ENCODE measurements at regions not wholly inside any gene's neighbourhood (a gene's known extent, or its start where the extent isn't known, plus 50 kb on each side); places are given as distances from the start of the nearest gene placed in this dataset.

GRCh38 chr1:208921259-208921658, 662.3 kb upstream of the CAMK1G start:
- no peaks in the 10 kb centered on the region for H3K27me3 ChIP-seq (ENCODE audit: control insufficient read depth in 5 of 5, insufficient read depth in 4 of 5, low read length in 5 of 5)
- H3K4me3 ChIP-seq (ENCODE audit: low read depth in 1 of 5, low read length in 5 of 5), result no peak overlapping the region
- H3K27ac ChIP-seq (ENCODE audit: low read depth, low read length), result no peak overlapping the region
- H3K36me3 ChIP-seq (ENCODE audit: control insufficient read depth in 5 of 5, insufficient read depth in 5 of 5, low read length in 5 of 5), result no peaks in the 10 kb centered on the region
- H3K4me1 ChIP-seq (ENCODE audit: control insufficient read depth in 5 of 5, insufficient read depth in 5 of 5, low read length in 5 of 5), result no peaks in the 10 kb centered on the region
- H3K9ac ChIP-seq (ENCODE audit: low read length in 5 of 5), result no peak overlapping the region
- H3K9me3 ChIP-seq (ENCODE audit: control insufficient read depth in 5 of 5, low read length in 5 of 5), result no peaks in the 10 kb centered on the region

DNA sequence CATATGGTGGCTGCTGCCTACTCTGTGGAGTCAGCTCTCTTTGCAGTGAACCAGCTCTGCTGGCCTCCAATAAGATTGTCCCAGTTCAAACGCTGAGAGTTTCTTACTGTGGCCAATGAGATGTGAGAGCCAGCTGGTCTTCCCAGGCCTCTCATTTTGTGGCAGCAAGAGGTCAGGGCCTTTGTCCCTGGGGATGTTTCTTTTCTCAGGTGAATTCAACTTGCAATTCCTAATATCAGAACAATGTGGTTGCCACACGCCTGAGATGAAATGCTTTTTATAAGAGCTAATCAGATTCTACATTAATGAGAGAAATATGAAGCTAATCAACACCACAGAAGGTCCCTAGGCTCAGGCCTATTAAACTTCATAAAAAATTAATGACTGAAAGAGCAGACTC, 660.1 kb upstream of the CAMK1G start:
- H3K27ac ChIP-seq (ENCODE audit: low read depth, low read length), result no peak overlapping the region
- no peaks in the 10 kb centered on the region for H3K27me3 ChIP-seq (ENCODE audit: control insufficient read depth in 5 of 5, insufficient read depth in 4 of 5, low read length in 5 of 5)
- no peaks in the 10 kb centered on the region for H3K9me3 ChIP-seq (ENCODE audit: control insufficient read depth in 5 of 5, low read length in 5 of 5)
- H3K4me3 ChIP-seq (ENCODE audit: low read depth in 1 of 5, low read length in 5 of 5), result no peak overlapping the region
- no peaks in the 10 kb centered on the region for H3K4me1 ChIP-seq (ENCODE audit: control insufficient read depth in 5 of 5, insufficient read depth in 5 of 5, low read length in 5 of 5)
- no peaks in the 10 kb centered on the region for H3K36me3 ChIP-seq (ENCODE audit: control insufficient read depth in 5 of 5, insufficient read depth in 5 of 5, low read length in 5 of 5)
- no peak overlapping the region for H3K9ac ChIP-seq (ENCODE audit: low read length in 5 of 5)

GRCh38 chr1:208923946-208924720, 659.4 kb upstream of the CAMK1G start:
- no peak overlapping the region for H3K4me3 ChIP-seq (ENCODE audit: low read depth in 1 of 5, low read length in 5 of 5)

GRCh38 chr1:208924928-208925327, 658.6 kb upstream of the CAMK1G start:
- Histone ChIP-seq H3K27me3 (ENCODE audit: control insufficient read depth in 5 of 5, insufficient read depth in 4 of 5, low read length in 5 of 5) (no peaks in the 10 kb centered on the region), H3K27ac (ENCODE audit: low read depth, low read length) (no peak overlapping the region), H3K9ac (ENCODE audit: low read length in 5 of 5) (no peak overlapping the region), H3K9me3 (ENCODE audit: control insufficient read depth in 5 of 5, low read length in 5 of 5) (no peaks in the 10 kb centered on the region), H3K36me3 (ENCODE audit: control insufficient read depth in 5 of 5, insufficient read depth in 5 of 5, low read length in 5 of 5) (no peaks in the 10 kb centered on the region), H3K4me3 (ENCODE audit: low read depth in 1 of 5, low read length in 5 of 5) (no peak overlapping the region), H3K4me1 (ENCODE audit: control insufficient read depth in 5 of 5, insufficient read depth in 5 of 5, low read length in 5 of 5) (peaks cover 0 to 3% (median 0%) of the 10 kb centered on the region in 5 donors)

More at GRCh38 chr1:208923946-208924720, 659.4 kb upstream of the CAMK1G start:
- H3K36me3 ChIP-seq (ENCODE audit: control insufficient read depth in 5 of 5, insufficient read depth in 5 of 5, low read length in 5 of 5), result no peaks in the 10 kb centered on the region
- H3K27me3 ChIP-seq (ENCODE audit: control insufficient read depth in 5 of 5, insufficient read depth in 4 of 5, low read length in 5 of 5), result no peaks in the 10 kb centered on the region
- H3K27ac ChIP-seq (ENCODE audit: low read depth, low read length), result no peak overlapping the region
- no peaks in the 10 kb centered on the region for H3K9me3 ChIP-seq (ENCODE audit: control insufficient read depth in 5 of 5, low read length in 5 of 5)
- peaks cover 0 to 3% (median 0%) of the 10 kb centered on the region in 5 donors for H3K4me1 ChIP-seq (ENCODE audit: control insufficient read depth in 5 of 5, insufficient read depth in 5 of 5, low read length in 5 of 5)
- H3K9ac ChIP-seq (ENCODE audit: low read length in 5 of 5), result no peak overlapping the region

DNA sequence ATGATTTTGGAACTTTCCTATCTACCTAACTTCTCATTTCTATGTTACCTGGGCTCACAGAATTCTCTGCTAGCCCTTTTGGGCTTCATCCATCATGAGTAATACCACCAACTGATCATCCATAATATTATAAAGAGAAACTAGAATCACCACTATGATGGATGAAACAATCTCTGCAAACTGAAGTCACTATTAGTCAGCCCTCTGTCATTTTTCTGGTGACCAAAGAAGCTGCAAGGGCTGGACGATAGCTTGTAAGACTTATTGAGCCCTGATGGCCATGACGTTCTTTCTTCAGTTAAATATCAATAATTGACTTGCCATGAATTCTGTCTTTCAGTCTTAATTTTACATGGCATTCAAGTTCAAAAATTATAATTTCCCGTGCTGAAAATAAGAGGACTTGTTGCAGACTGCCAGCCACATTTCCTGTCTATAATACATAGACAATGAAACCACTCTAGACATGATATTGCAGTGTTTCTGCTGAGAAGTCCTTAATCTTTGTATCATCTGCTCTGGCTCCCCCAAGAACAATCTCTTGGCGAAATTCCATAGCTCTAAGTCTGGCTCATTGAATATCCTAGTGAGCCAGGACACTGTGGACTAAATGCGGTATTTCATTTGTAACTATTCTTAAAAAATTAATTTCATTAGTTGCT, 655.0 kb upstream of the CAMK1G start:
- Histone ChIP-seq H3K36me3 (ENCODE audit: control insufficient read depth in 5 of 5, insufficient read depth in 5 of 5, low read length in 5 of 5) (no peaks in the 10 kb centered on the region), H3K27me3 (ENCODE audit: control insufficient read depth in 5 of 5, insufficient read depth in 4 of 5, low read length in 5 of 5) (no peaks in the 10 kb centered on the region), H3K4me1 (ENCODE audit: control insufficient read depth in 5 of 5, insufficient read depth in 5 of 5, low read length in 5 of 5) (peaks cover 0 to 3% (median 0%) of the 10 kb centered on the region in 5 donors), H3K9me3 (ENCODE audit: control insufficient read depth in 5 of 5, low read length in 5 of 5) (no peaks in the 10 kb centered on the region), H3K9ac (ENCODE audit: low read length in 5 of 5) (no peak overlapping the region), H3K4me3 (ENCODE audit: low read depth in 1 of 5, low read length in 5 of 5) (no peak overlapping the region), H3K27ac (ENCODE audit: low read depth, low read length) (no peak overlapping the region)

DNA sequence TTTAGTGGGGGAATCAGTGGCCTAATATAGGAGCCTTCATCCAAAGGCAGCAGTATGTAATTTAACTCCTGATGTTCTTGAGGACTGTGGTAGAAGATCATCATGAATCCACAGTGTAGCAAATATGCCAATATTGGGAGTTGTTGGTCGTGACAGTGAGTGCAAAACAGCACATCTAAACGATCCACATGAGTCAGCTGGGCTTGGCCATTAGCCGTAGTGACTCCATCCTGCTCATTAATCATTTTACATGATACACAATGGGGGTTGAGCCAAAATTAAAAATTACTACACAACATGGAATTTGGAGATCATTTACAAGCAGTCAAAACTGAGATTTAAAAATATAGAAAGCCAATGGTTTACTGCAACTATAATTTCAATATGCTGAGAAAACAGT, 653.9 kb upstream of the CAMK1G start:
- Histone ChIP-seq H3K9me3 (ENCODE audit: control insufficient read depth in 5 of 5, low read length in 5 of 5) (no peaks in the 10 kb centered on the region), H3K27me3 (ENCODE audit: control insufficient read depth in 5 of 5, insufficient read depth in 4 of 5, low read length in 5 of 5) (no peaks in the 10 kb centered on the region), H3K36me3 (ENCODE audit: control insufficient read depth in 5 of 5, insufficient read depth in 5 of 5, low read length in 5 of 5) (no peaks in the 10 kb centered on the region), H3K4me1 (ENCODE audit: control insufficient read depth in 5 of 5, insufficient read depth in 5 of 5, low read length in 5 of 5) (peaks cover 0 to 3% (median 0%) of the 10 kb centered on the region in 5 donors), H3K9ac (ENCODE audit: low read length in 5 of 5) (no peak overlapping the region), H3K4me3 (ENCODE audit: low read depth in 1 of 5, low read length in 5 of 5) (no peak overlapping the region), H3K27ac (ENCODE audit: low read depth, low read length) (no peak overlapping the region)

DNA sequence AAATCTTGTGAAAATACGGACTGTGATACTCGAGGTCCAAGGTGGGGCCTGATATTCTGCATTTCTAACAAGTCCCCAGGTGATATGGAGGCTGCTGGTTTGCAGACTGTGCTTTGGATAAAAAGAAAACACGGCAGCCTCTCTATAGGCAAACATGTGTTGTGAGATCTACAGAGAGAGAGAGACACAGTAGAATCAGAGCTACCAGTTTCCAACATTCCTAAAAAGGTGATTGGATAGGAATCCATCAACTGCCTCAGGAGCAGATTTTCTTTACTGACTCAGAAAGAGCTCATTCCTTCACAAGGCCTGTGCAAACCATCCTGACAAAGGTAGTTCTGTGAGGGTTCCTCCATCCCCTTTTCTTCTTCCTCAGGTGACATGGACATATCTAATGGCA, 651.6 kb upstream of the CAMK1G start:
- H3K4me3 ChIP-seq (ENCODE audit: low read depth in 1 of 5, low read length in 5 of 5), result no peak overlapping the region
- no peak overlapping the region for H3K27ac ChIP-seq (ENCODE audit: low read depth, low read length)
- H3K9me3 ChIP-seq (ENCODE audit: control insufficient read depth in 5 of 5, low read length in 5 of 5), result no peaks in the 10 kb centered on the region
- no peaks in the 10 kb centered on the region for H3K36me3 ChIP-seq (ENCODE audit: control insufficient read depth in 5 of 5, insufficient read depth in 5 of 5, low read length in 5 of 5)
- peaks cover 0 to 3% (median 0%) of the 10 kb centered on the region in 5 donors for H3K4me1 ChIP-seq (ENCODE audit: control insufficient read depth in 5 of 5, insufficient read depth in 5 of 5, low read length in 5 of 5)
- H3K9ac ChIP-seq (ENCODE audit: low read length in 5 of 5), result no peak overlapping the region
- H3K27me3 ChIP-seq (ENCODE audit: control insufficient read depth in 5 of 5, insufficient read depth in 4 of 5, low read length in 5 of 5), result no peaks in the 10 kb centered on the region

- Histone ChIP-seq H3K27ac (ENCODE audit: low read depth, low read length) (no peak overlapping the region), H3K36me3 (ENCODE audit: control insufficient read depth in 5 of 5, insufficient read depth in 5 of 5, low read length in 5 of 5) (no peaks in the 10 kb centered on the region), H3K27me3 (ENCODE audit: control insufficient read depth in 5 of 5, insufficient read depth in 4 of 5, low read length in 5 of 5) (no peaks in the 10 kb centered on the region), H3K9me3 (ENCODE audit: control insufficient read depth in 5 of 5, low read length in 5 of 5) (no peaks in the 10 kb centered on the region), H3K9ac (ENCODE audit: low read length in 5 of 5) (no peak overlapping the region), H3K4me3 (ENCODE audit: low read depth in 1 of 5, low read length in 5 of 5) (no peak overlapping the region), H3K4me1 (ENCODE audit: control insufficient read depth in 5 of 5, insufficient read depth in 5 of 5, low read length in 5 of 5) (no peaks in the 10 kb centered on the region)
Measured at GRCh38 chr1:208933984-208934525, 649.5 kb upstream of the CAMK1G start.

- Histone ChIP-seq H3K36me3 (ENCODE audit: control insufficient read depth in 5 of 5, insufficient read depth in 5 of 5, low read length in 5 of 5) (no peaks in the 10 kb centered on the region), H3K27me3 (ENCODE audit: control insufficient read depth in 5 of 5, insufficient read depth in 4 of 5, low read length in 5 of 5) (no peaks in the 10 kb centered on the region), H3K27ac (ENCODE audit: low read depth, low read length) (no peak overlapping the region), H3K4me1 (ENCODE audit: control insufficient read depth in 5 of 5, insufficient read depth in 5 of 5, low read length in 5 of 5) (no peaks in the 10 kb centered on the region), H3K9me3 (ENCODE audit: control insufficient read depth in 5 of 5, low read length in 5 of 5) (no peaks in the 10 kb centered on the region), H3K9ac (ENCODE audit: low read length in 5 of 5) (no peak overlapping the region), H3K4me3 (ENCODE audit: low read depth in 1 of 5, low read length in 5 of 5) (no peak overlapping the region)
Measured at GRCh38 chr1:208934933-208935332, 648.6 kb upstream of the CAMK1G start.

DNA sequence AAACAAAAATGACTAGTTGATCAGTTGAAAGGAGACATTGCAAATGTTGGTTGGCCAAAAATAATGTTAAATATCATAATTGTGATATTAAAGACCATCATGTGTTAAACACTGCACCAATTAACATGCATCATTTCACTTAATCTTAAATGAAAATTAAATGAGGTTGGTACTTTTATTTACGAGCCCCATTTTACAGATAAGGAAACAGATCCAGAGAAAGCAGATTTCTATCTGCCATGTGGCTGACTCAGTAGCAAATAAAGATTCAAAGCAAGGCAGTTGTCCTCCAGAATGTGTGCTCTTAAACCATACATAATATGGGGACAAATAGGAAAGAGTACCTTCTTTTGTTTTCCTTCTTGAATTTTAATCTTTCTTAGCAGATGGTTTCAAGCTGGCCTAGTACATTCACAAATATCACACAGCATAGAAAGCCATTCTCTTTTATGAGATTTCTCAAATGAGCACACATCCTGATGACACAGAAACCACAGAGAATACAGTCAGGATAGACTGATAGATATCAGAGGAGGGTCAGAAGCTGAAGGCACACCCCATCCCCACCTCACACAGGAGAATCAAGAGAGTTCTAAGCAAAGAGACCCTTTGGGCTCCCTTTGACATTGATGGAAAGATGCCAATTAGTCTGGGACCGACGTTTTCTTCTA, 647.9 kb upstream of the CAMK1G start:
- Histone ChIP-seq H3K4me1 (ENCODE audit: control insufficient read depth in 5 of 5, insufficient read depth in 5 of 5, low read length in 5 of 5) (no peaks in the 10 kb centered on the region), H3K4me3 (ENCODE audit: low read depth in 1 of 5, low read length in 5 of 5) (no peak overlapping the region), H3K27me3 (ENCODE audit: control insufficient read depth in 5 of 5, insufficient read depth in 4 of 5, low read length in 5 of 5) (no peaks in the 10 kb centered on the region), H3K27ac (ENCODE audit: low read depth, low read length) (no peak overlapping the region), H3K36me3 (ENCODE audit: control insufficient read depth in 5 of 5, insufficient read depth in 5 of 5, low read length in 5 of 5) (no peaks in the 10 kb centered on the region), H3K9ac (ENCODE audit: low read length in 5 of 5) (no peak overlapping the region), H3K9me3 (ENCODE audit: control insufficient read depth in 5 of 5, low read length in 5 of 5) (no peaks in the 10 kb centered on the region)
